Keratinocyte (primary cell): ENCODE measurements at regions not wholly inside any gene's neighbourhood (a gene's known extent, or its start where the extent isn't known, plus 50 kb on each side); places are given as distances from the start of the nearest gene placed in this dataset.

Experiments used
- DNase-seq: peaks from one replicate; pipeline ENCODE4 v3.0.0-alpha.2; 2011; ENCODE audit warnings: low read depth, missing footprints, low spot score
- FAIRE-seq: peaks from 2 replicates; lab custom pipeline; 2011; peaks lifted over from hg19 to GRCh38; lab: Jason Lieb, UNC
- H2AFZ ChIP-seq: 2 replicates; pipeline ENCODE4 v1.6.0; 2012; ENCODE audit warnings: low read length, control low read depth, inconsistent platforms; ENCODE audit not compliant: control insufficient read depth
- H3K27ac ChIP-seq: 2 replicates; pipeline ENCODE4 v1.5.1; 2011; ENCODE audit warnings: low read length; ENCODE audit not compliant: control insufficient read depth, insufficient read depth
- H3K27me3 ChIP-seq: 3 replicates; pipeline ENCODE4 v1.6.0; 2011; ENCODE audit warnings: low read length; ENCODE audit not compliant: control insufficient read depth, insufficient read depth; ENCODE audit errors: extremely low read depth
- H3K36me3 ChIP-seq, 2 experiments: 2 replicates in 1 of 2; 3 replicates in 1 of 2; pipeline ENCODE4 v1.5.1; 2011; ENCODE audit warnings: low read length in 2 of 2, mild to moderate bottlenecking in 1 of 2; ENCODE audit not compliant: control insufficient read depth in 2 of 2, insufficient read depth in 2 of 2; ENCODE audit errors: extremely low read depth in 1 of 2
- H3K4me1 ChIP-seq: 3 replicates; pipeline ENCODE4 v1.5.1; 2011; ENCODE audit warnings: low read length; ENCODE audit not compliant: control insufficient read depth, insufficient read depth; ENCODE audit errors: extremely low read depth
- H3K4me2 ChIP-seq: 3 replicates; pipeline ENCODE4 v1.6.0; 2011; ENCODE audit warnings: low read depth, low read length; ENCODE audit not compliant: control insufficient read depth, insufficient read depth; ENCODE audit errors: extremely low read depth
- H3K4me3 ChIP-seq, 3 experiments: fragments of 200-600 bp in 1 of 3; sonication (generic) in 1 of 3; 2 replicates in 2 of 3; 3 replicates in 1 of 3; pipeline ENCODE4 v1.5.1; 2011 to 2016; ENCODE audit warnings: low read length in 3 of 3, mild to moderate bottlenecking in 3 of 3, control low read depth in 2 of 3, inconsistent platforms in 1 of 3, low read depth in 1 of 3, mixed read lengths in 1 of 3, mixed run types in 1 of 3, moderate library complexity in 1 of 3; ENCODE audit not compliant: control insufficient read depth in 2 of 3, insufficient read depth in 2 of 3; ENCODE audit errors: extremely low read depth in 1 of 3
- H3K79me2 ChIP-seq: 2 replicates; pipeline ENCODE4 v1.6.0; 2012; ENCODE audit warnings: low read length; ENCODE audit not compliant: control insufficient read depth, insufficient read depth
- H3K9ac ChIP-seq: 3 replicates; pipeline ENCODE4 v1.6.0; 2011; ENCODE audit warnings: low read length; ENCODE audit not compliant: control insufficient read depth, insufficient read depth; ENCODE audit errors: extremely low read depth
- H3K9me1 ChIP-seq: 3 replicates; pipeline ENCODE4 v1.6.0; 2011; ENCODE audit warnings: low read length; ENCODE audit not compliant: control insufficient read depth, insufficient read depth; ENCODE audit errors: extremely low read depth
- H3K9me3 ChIP-seq: 2 replicates; pipeline ENCODE4 v1.5.1; 2012; ENCODE audit warnings: low read depth, low read length; ENCODE audit not compliant: control insufficient read depth
- H4K20me1 ChIP-seq: 3 replicates; pipeline ENCODE4 v1.6.0; 2011; ENCODE audit warnings: low read length; ENCODE audit not compliant: control insufficient read depth, insufficient read depth; ENCODE audit errors: extremely low read depth
- EZH2 ChIP-seq: IDR thresholded peaks from one replicate; pipeline ENCODE4 v1.6.1; 2012; ENCODE audit warnings: inconsistent platforms, mild to moderate bottlenecking, low read length, moderate library complexity
- dilution Hi-C: fragments of 300-500 bp; cut with MboI; formaldehyde crosslinking; loops from one replicate; pipeline ENCODE4 v1.7.0; 2020; ENCODE audit warnings: low sequenced_read_pairs; ENCODE audit not compliant: extremely low pct_ligation_motif_present
- TF ChIP-seq, protein P1 (sequence below), 3 experiments: IDR thresholded peaks in 1 of 3; conservative IDR thresholded peaks in 1 of 3; optimal IDR thresholded peaks in 1 of 3; 2 replicates in 2 of 3; 3 replicates in 1 of 3; pipeline versions ENCODE3 to v1.5.1; 2011; ENCODE audit warnings: low read length in 3 of 3, mild to moderate bottlenecking in 3 of 3, moderate library complexity in 2 of 3, control low read depth in 1 of 3, inconsistent platforms in 1 of 3; ENCODE audit not compliant: insufficient read depth in 2 of 3; ENCODE audit errors: extremely low read depth in 1 of 3

DNA sequence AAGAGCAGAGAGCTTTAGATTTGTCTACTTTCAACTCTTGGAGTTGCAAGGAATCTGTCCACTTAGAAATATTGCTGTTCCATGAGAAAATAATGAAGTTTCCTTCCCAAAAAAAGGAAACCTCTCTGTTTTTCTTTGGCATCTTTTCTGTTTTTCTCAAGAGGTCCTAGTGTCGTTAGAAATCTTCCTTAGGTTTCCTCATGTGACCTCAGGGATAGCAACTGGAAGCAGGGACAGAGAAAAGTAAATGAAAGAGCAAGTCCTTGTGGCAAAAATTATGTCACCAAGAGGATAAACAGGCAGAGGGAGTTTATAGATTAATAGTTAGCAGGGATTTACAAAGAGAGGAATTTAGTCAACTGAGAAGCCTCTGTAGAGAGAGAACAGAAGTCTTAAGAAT is 478.4 kb upstream of the ADGRL3 start:
- no peak overlapping the region for H3K4me2 ChIP-seq

DNA sequence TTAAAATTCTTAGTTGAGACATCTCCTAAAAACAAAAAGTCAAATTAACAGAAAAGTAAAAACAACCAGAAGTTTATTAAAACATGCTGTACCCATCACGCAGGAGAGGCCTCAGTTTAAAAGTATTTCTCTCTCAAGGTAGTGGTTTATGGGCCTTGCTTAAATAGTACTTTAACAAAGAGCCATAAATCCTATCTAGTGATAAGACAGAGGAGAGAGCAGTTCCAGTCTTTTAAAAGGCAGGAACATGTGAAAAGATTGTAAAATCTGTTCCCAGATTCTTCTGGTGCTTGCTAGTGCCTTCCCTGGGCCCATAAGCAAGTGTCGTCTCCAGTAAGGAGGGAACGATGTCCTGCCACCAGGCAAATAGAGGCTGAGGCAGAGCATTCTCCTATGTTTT is 476.3 kb upstream of the ADGRL3 start:
- no peaks in the 10 kb centered on the region for H4K20me1 ChIP-seq
- no peak overlapping the region for H2AFZ ChIP-seq
- no peak for TF ChIP-seq EZH2
- TF ChIP-seq, protein P1, sequence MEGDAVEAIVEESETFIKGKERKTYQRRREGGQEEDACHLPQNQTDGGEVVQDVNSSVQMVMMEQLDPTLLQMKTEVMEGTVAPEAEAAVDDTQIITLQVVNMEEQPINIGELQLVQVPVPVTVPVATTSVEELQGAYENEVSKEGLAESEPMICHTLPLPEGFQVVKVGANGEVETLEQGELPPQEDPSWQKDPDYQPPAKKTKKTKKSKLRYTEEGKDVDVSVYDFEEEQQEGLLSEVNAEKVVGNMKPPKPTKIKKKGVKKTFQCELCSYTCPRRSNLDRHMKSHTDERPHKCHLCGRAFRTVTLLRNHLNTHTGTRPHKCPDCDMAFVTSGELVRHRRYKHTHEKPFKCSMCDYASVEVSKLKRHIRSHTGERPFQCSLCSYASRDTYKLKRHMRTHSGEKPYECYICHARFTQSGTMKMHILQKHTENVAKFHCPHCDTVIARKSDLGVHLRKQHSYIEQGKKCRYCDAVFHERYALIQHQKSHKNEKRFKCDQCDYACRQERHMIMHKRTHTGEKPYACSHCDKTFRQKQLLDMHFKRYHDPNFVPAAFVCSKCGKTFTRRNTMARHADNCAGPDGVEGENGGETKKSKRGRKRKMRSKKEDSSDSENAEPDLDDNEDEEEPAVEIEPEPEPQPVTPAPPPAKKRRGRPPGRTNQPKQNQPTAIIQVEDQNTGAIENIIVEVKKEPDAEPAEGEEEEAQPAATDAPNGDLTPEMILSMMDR (optimal IDR thresholded peaks at IDR 0.05 in 1 of 3, IDR thresholded peaks at IDR 0.05 in 1 of 3, conservative IDR thresholded peaks at IDR 0.05 in 1 of 3; ENCODE audit: extremely low read depth in 1 of 3, insufficient read depth in 2 of 3, low read length in 3 of 3) = no peak
- peaks cover 8% of the 10 kb centered on the region for H3K4me1 ChIP-seq
- no peak overlapping the region for H3K27ac ChIP-seq
- no peaks in the 10 kb centered on the region for H3K79me2 ChIP-seq
- H3K4me2 ChIP-seq = no peak overlapping the region
- no peaks in the 10 kb centered on the region for H3K9me3 ChIP-seq
- H3K27me3 ChIP-seq = no peaks in the 10 kb centered on the region
- no peak overlapping the region for H3K4me3 ChIP-seq
- FAIRE-seq (no peak), DNase-seq (no peak)
- dilution Hi-C loops = no loop called here
- H3K9me1 ChIP-seq = no peaks in the 10 kb centered on the region
- no peak overlapping the region for H3K9ac ChIP-seq
- H3K36me3 ChIP-seq = no peaks in the 10 kb centered on the region

More for the DNA sequence above, 478.4 kb upstream of the ADGRL3 start:
- peaks cover 8% of the 10 kb centered on the region for H3K4me1 ChIP-seq
- H3K79me2 ChIP-seq = no peaks in the 10 kb centered on the region
- dilution Hi-C loops = no loop called here
- TF ChIP-seq, protein P1 (optimal IDR thresholded peaks at IDR 0.05 in 1 of 3, IDR thresholded peaks at IDR 0.05 in 1 of 3, conservative IDR thresholded peaks at IDR 0.05 in 1 of 3; ENCODE audit: extremely low read depth in 1 of 3, insufficient read depth in 2 of 3, low read length in 3 of 3) = no peak
- TF ChIP-seq EZH2 = no peak
- H3K9ac ChIP-seq = no peak overlapping the region
- H3K36me3 ChIP-seq = no peaks in the 10 kb centered on the region
- H3K27me3 ChIP-seq = no peaks in the 10 kb centered on the region
- H3K4me3 ChIP-seq = no peak overlapping the region
- DNase-seq (no peak), FAIRE-seq (no peak)
- no peaks in the 10 kb centered on the region for H4K20me1 ChIP-seq
- H3K27ac ChIP-seq = no peak overlapping the region
- H2AFZ ChIP-seq = peak overlapping the region; percentile 9
- no peaks in the 10 kb centered on the region for H3K9me3 ChIP-seq
- H3K9me1 ChIP-seq = no peaks in the 10 kb centered on the region
